Heart left ventricle (tissue), 16 donors: ENCODE measurements at regions not wholly inside any gene's neighbourhood (a gene's known extent, or its start where the extent isn't known, plus 50 kb on each side); places are given as distances from the start of the nearest gene placed in this dataset.

Experiments
- ATAC-seq, 4 donors: fragments of 200-7000 bp; cut with Tn5 transposase; one replicate each; pipeline ENCODE4 v1.9.1; 2020 to 2022; ENCODE audit warnings: moderate library complexity in 4 of 4, mild to moderate bottlenecking in 3 of 4, moderate number of reproducible peaks in 1 of 4
- DNase-seq, 5 donors: peaks; one replicate each; pipeline ENCODE4 v3.0.0-alpha.2; 2020
- H3K27ac ChIP-seq, 12 donors: fragments of 200-600 bp; sonication (generic) in 4 of 12; one replicate each; pipeline versions ENCODE4 v1.5.0 to v1.8.0; 2016 to 2022; ENCODE audit warnings: mild to moderate bottlenecking in 2 of 12
- H3K27me3 ChIP-seq, 9 donors: fragments of 200-600 bp; sonication (generic) in 2 of 9; one replicate each; pipeline versions ENCODE4 v1.5.1 to v1.8.0; 2016 to 2022; ENCODE audit warnings: mild to moderate bottlenecking in 3 of 9
- H3K36me3 ChIP-seq, 9 donors: fragments of 200-600 bp; sonication (generic) in 2 of 9; one replicate each; pipeline versions ENCODE4 v1.5.0 to v1.8.0; 2018 to 2022; ENCODE audit warnings: mild to moderate bottlenecking in 2 of 9
- H3K4me1 ChIP-seq, 12 donors: fragments of 200-600 bp; sonication (generic) in 4 of 12; one replicate each; pipeline versions ENCODE4 v1.5.0 to v1.8.0; 2016 to 2022; ENCODE audit warnings: mild to moderate bottlenecking in 3 of 12
- H3K4me3 ChIP-seq, 12 donors: fragments of 200-600 bp; sonication (generic) in 4 of 12; one replicate each; pipeline versions ENCODE4 v1.5.0 to v1.8.0; 2017 to 2022; ENCODE audit warnings: mild to moderate bottlenecking in 9 of 12, moderate library complexity in 4 of 12
- H3K9me3 ChIP-seq, 12 donors: fragments of 200-600 bp; sonication (generic) in 4 of 12; one replicate each; pipeline versions ENCODE4 v1.5.0 to v1.8.0; 2016 to 2022; ENCODE audit warnings: mild to moderate bottlenecking in 1 of 12
- POLR2A ChIP-seq, 2 donors: fragments of 450-650 bp; IDR thresholded peaks; one replicate each; pipeline ENCODE4 v1.6.1; 2017; ENCODE audit warnings: antibody characterized with exemption in 2 of 2, mild to moderate bottlenecking in 2 of 2, moderate library complexity in 2 of 2
- WGBS, 4 donors: extraction: QIAGEN DNeasy Blood & Tissue Kit in 2 of 4; methylation state at CpG; one replicate each; pipeline versions ENCODE4 v1.1.5 to v1.1.7; 2013 to 2018; 5-methylcytosine and 5-hydroxymethylcytosine counted together
- intact Hi-C, 10 donors: fragments of 100-400 bp; cut with DNase I; formaldehyde crosslinking; loops; one replicate each; pipeline versions ENCODE4 v1.11.1 to v1.14.2; 2022
- TF ChIP-seq, protein P1 (sequence below), 12 donors: fragments of 200-600 bp; sonication (generic) in 4 of 12; IDR thresholded peaks; one replicate each; pipeline versions ENCODE4 v1.5.0 to v1.8.0; 2018 to 2022; ENCODE audit warnings: antibody characterized with exemption in 12 of 12, mild to moderate bottlenecking in 5 of 12
- donor health status: ischemic (EF 13 %, LVEDD 7.1; RV severe dilation, severe dysfunction).
- donor health status: healthy with polysubstance abuse.
- donor health status: DM: no; HTN: yes; CAD: no.
- donor health status: DM: no; HTN: no; CAD: no.
- donor health status: ischemic (EF 25% LVEDD 6.9; RV normal size, moderate dysfunction).
- donor health status: ischemic (EF 25% LVEDD 5.7; RV mildly dilated, moderate dysfunction).
- donor health status: healthy.
- donor health status: DM: yes; HTN: yes; CAD: no.
- donor health status: ischemic (EF 35%, LVEDD 5.7; RV mildly dilated, moderate dysfunction).
- donor health status: nonischemic (EF 11% LVEDD 7.7; RV severe dilation, severe dysfunction).
- donor health status: DM: yes; HTN: yes; CAD: no.
- donor health status: PGD.
- donor health status: ischemic (EF 29% LVEDD 5.4; RV normal size, mild dysfunction).
- donor health status: nonischemic (EF 23%, LVEDD 6.1; RV moderate dilation, normal function).

DNA sequence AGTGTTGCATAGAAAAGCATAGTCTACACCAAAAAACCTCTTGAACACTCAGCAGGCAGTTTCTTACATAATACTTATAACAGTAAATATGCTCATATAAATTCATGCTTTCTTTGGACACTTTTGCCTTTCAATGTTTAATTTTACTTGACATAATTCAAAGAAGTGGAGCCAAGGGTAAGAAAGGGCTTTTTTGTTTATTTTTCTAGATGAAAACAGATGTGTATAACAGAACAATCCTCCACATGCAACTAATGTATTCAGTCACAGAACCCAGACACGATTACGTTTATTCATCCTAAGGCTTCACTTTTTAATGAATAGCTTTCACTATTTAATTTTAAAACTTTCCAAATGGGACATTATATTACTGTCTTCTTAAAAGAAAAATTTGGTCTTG, 58.0 kb upstream of the PTPN13 start:
- WGBS, 4 donors: 68 to 84% (median 69%) methylated on average over 2 of the region's 2 CpGs

DNA sequence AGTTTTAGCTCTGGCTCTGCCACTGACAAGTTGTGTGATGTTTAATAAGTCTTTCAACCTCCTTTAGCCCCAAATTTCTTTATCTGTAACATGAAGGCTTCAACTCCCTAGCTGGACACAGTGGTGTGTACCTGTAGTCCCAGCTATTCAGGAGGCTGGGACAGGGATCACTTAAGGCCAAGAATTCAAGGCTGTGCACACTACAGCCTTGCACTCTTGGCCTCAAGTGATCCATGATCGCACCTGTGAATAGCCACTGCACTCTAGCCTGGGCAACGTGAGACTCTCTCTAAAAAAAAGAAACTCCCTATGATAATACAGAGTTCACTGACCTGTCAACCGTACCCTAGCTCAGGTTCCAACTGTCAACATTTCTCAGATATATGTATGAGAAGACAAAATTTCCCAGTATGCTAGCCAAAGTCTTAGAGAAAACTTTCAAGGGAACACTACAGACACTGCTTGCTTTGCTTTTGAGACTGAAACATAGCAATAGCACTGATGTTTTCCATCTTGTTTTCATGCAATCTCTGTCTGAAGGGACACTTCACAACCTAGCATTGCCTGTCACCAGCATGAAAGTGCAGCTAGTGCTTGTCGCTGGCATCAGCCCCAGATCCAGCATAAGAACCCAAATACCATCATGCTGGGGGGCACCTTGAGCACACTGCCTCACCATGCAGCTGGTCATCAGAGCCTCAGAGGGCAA, 51.6 kb upstream of the PTPN13 start:
- WGBS, 4 donors: 59 to 76% (median 70%) methylated on average over 4 of the region's 4 CpGs
- Histone ChIP-seq H3K4me1 (peaks cover 0 to 32% (median 8%) of the 10 kb centered on the region in 12 donors), H3K36me3 (no peaks in the 10 kb centered on the region), H3K27ac (no peak overlapping the region), H3K9me3 (no peaks in the 10 kb centered on the region), H3K27me3 (peaks cover 0 to 7% (median 0%) of the 10 kb centered on the region in 9 donors), H3K4me3 (no peak overlapping the region)
- DNase-seq (no peak), ATAC-seq (peak in 1 of 4 donors; percentile 17)
- intact Hi-C loops: loop anchor here in 2 of 10 donors (5.0 kb wide), 2 partner anchors 50 to 55 kb away; partner anchors contain the start of gene PTPN13 (in 1 of the 2)
- TF ChIP-seq, protein P1, sequence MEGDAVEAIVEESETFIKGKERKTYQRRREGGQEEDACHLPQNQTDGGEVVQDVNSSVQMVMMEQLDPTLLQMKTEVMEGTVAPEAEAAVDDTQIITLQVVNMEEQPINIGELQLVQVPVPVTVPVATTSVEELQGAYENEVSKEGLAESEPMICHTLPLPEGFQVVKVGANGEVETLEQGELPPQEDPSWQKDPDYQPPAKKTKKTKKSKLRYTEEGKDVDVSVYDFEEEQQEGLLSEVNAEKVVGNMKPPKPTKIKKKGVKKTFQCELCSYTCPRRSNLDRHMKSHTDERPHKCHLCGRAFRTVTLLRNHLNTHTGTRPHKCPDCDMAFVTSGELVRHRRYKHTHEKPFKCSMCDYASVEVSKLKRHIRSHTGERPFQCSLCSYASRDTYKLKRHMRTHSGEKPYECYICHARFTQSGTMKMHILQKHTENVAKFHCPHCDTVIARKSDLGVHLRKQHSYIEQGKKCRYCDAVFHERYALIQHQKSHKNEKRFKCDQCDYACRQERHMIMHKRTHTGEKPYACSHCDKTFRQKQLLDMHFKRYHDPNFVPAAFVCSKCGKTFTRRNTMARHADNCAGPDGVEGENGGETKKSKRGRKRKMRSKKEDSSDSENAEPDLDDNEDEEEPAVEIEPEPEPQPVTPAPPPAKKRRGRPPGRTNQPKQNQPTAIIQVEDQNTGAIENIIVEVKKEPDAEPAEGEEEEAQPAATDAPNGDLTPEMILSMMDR (IDR thresholded peaks at IDR 0.05): no peak
- TF ChIP-seq POLR2A (IDR thresholded peaks at IDR 0.05): no peak

More for the DNA sequence above, 58.0 kb upstream of the PTPN13 start:
- TF ChIP-seq, protein P1 (IDR thresholded peaks at IDR 0.05): no peak
- TF ChIP-seq POLR2A (IDR thresholded peaks at IDR 0.05): no peak
- H3K4me1 ChIP-seq: peaks cover 0 to 5% (median 0%) of the 10 kb centered on the region in 12 donors
- no peak overlapping the region for H3K4me3 ChIP-seq
- H3K9me3 ChIP-seq: no peaks in the 10 kb centered on the region
- H3K36me3 ChIP-seq: no peaks in the 10 kb centered on the region
- H3K27me3 ChIP-seq: no peaks in the 10 kb centered on the region
- no peak overlapping the region for H3K27ac ChIP-seq
- DNase-seq (no peak), ATAC-seq (no peak)
- intact Hi-C loops: no loop called here

DNA sequence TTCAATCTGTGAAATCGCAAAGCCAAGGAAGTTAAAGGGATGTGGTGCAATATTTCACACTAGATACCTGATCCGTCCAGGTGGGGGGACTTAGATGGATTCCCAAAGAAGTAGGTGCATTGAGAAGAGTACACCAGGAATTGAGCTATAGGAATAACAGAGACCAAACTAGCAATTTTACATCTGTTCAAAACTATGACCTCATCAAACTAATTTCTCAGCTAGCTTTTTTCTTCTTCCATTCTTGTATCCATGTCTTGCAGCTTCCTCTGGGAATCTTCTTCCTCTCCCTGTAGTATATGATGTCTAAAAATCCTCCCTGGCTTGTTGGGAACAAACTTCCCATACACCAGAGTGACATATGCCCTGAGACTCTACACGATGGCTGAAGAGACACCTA, 51.0 kb upstream of the PTPN13 start:
- Histone ChIP-seq H3K4me3 (no peak overlapping the region), H3K27ac (peak overlapping the region in 4 of 12 donors; percentile 28 to 67 (median 37)), H3K4me1 (peaks cover 0 to 32% (median 8%) of the 10 kb centered on the region in 12 donors), H3K27me3 (peaks cover 0 to 7% (median 0%) of the 10 kb centered on the region in 9 donors), H3K9me3 (no peaks in the 10 kb centered on the region), H3K36me3 (no peaks in the 10 kb centered on the region)
- ATAC-seq (no peak), DNase-seq (no peak)
- TF ChIP-seq, protein P1 (IDR thresholded peaks at IDR 0.05): no peak
- no peak for TF ChIP-seq POLR2A (IDR thresholded peaks at IDR 0.05)
- WGBS, 4 donors: 61 to 70% (median 65%) methylated on average over 3 of the region's 3 CpGs
- intact Hi-C loops: loop anchor here in 2 of 10 donors (5.0 kb wide), 2 partner anchors 49 to 54 kb away; partner anchors contain the start of gene PTPN13 (in 1 of the 2)

DNA sequence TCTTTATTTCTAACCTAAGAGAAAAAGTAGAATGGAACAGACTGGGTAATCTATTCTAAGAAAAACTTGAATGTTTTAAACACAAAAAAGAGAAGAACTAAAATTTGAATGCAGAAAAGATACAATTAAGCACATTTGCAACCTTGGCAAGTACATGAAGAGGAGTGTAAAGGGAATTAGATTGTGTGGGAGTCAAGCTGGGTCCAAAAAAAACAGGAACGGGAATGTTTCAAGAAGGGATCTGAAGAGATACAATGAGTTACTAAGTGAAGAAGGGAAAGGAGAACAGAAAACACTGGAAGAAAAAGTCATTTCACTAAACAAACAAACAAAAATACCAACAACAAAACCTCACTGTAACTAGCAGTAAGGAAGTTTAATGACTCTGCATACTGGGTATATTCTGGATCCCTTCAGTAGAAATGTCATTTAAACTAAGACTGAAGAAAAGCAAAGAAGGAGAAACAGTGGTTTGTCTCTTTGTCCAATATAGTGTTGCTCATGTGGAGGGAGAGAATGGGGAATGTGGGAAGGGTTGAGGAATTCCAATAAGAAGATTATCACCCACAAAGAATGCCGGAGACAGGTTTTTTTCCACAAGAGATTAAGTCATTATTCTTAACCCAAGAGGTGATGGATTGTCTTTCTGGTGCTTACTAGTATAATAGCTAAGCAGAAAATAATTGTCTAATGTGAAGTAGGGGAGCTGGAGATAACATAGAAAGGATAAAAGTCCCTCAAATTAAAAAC, 50.4 kb upstream of the PTPN13 start:
- TF ChIP-seq, protein P1 (IDR thresholded peaks at IDR 0.05): no peak
- no peak for TF ChIP-seq POLR2A (IDR thresholded peaks at IDR 0.05)
- Histone ChIP-seq H3K4me3 (no peak overlapping the region), H3K4me1 (peaks cover 0 to 32% (median 8%) of the 10 kb centered on the region in 12 donors), H3K36me3 (no peaks in the 10 kb centered on the region), H3K9me3 (no peaks in the 10 kb centered on the region), H3K27ac (peak overlapping the region in 5 of 12 donors; percentile 14 to 67 (median 35)), H3K27me3 (peaks cover 0 to 7% (median 0%) of the 10 kb centered on the region in 9 donors)
- peak in 3 of 4 donors; percentile 43 to 71 (median 48) for ATAC-seq
- intact Hi-C loops: loop anchor here in 2 of 10 donors (5.0 kb wide), 2 partner anchors 49 to 54 kb away; partner anchors contain the start of gene PTPN13 (in 1 of the 2)
- WGBS, 4 donors: 23 to 32% (median 28%) methylated on average over 2 of the region's 2 CpGs
- DNase-seq: no peak
